ENCODE measurements at regions not wholly inside any gene's neighbourhood (a gene's known extent, or its start where the extent isn't known, plus 50 kb on each side); places are given as distances from the start of the nearest gene placed in this dataset.
"Not testable (repeated sequence)": the region's sequence is repeated elsewhere in the genome, so short reads cannot be mapped to it uniquely, and the experiment has no call there.

GRCh38 chr1:83472066-83472465, 526.9 kb downstream of the TTLL7 start:
- DNase-seq (ENCODE audit: low read depth) = not testable (repeated sequence)

GRCh38 chr1:83471272-83471671, 527.7 kb downstream of the TTLL7 start:
- DNase-seq (ENCODE audit: low read depth) = not testable (repeated sequence)

GRCh38 chr1:83468336-83468735, 530.6 kb downstream of the TTLL7 start:
- DNase-seq (ENCODE audit: low read depth) = peak; percentile 5

- peak; percentile 4 for DNase-seq (ENCODE audit: low read depth)
These were observed 541.1 kb downstream of the TTLL7 start for GRCh38 chr1:83457735-83458248.

GRCh38 chr1:83457281-83457680, 541.7 kb downstream of the TTLL7 start:
- DNase-seq (ENCODE audit: low read depth) = not testable (repeated sequence)

GRCh38 chr1:83455753-83456152, 543.2 kb downstream of the TTLL7 start:
- not testable (repeated sequence) for DNase-seq (ENCODE audit: low read depth)

GRCh38 chr1:83445873-83446272, 553.1 kb downstream of the TTLL7 start:
- not testable (repeated sequence) for DNase-seq (ENCODE audit: low read depth)

GRCh38 chr1:83442412-83442811, 556.5 kb downstream of the TTLL7 start:
- not testable (repeated sequence) for DNase-seq (ENCODE audit: low read depth)

- peak; percentile 81 for DNase-seq (ENCODE audit: low read depth)
These were observed 558.3 kb downstream of the TTLL7 start for GRCh38 chr1:83440586-83440985.

GRCh38 chr1:83440021-83440420, 558.9 kb downstream of the TTLL7 start:
- peak; percentile 29 for DNase-seq (ENCODE audit: low read depth)

- not testable (repeated sequence) for DNase-seq (ENCODE audit: low read depth)
These were observed 560.6 kb downstream of the TTLL7 start for GRCh38 chr1:83438316-83438715.

- peak; percentile 54 for DNase-seq (ENCODE audit: low read depth)
These were observed 563.6 kb downstream of the TTLL7 start for GRCh38 chr1:83435336-83435735.

- DNase-seq (ENCODE audit: low read depth) = not testable (repeated sequence)
These were observed 571.4 kb downstream of the TTLL7 start for GRCh38 chr1:83427566-83427965.

GRCh38 chr1:83423382-83423781, 575.5 kb downstream of the TTLL7 start:
- not testable (repeated sequence) for DNase-seq (ENCODE audit: low read depth)

GRCh38 chr1:83418558-83418957, 580.4 kb downstream of the TTLL7 start:
- no peak for DNase-seq (ENCODE audit: low read depth)

GRCh38 chr1:83413839-83414107, 585.2 kb downstream of the TTLL7 start:
- not testable (repeated sequence) for DNase-seq (ENCODE audit: low read depth)

- peak; percentile 53 for DNase-seq (ENCODE audit: low read depth)
These were observed 588.1 kb downstream of the TTLL7 start for GRCh38 chr1:83410746-83411413.

- not testable (repeated sequence) for DNase-seq (ENCODE audit: low read depth)
These were observed 592.1 kb downstream of the TTLL7 start for GRCh38 chr1:83406693-83407371.

GRCh38 chr1:83405789-83406188, 593.1 kb downstream of the TTLL7 start:
- DNase-seq (ENCODE audit: low read depth) = not testable (repeated sequence)

GRCh38 chr1:83403500-83403899, 595.4 kb downstream of the TTLL7 start:
- DNase-seq (ENCODE audit: low read depth) = not testable (repeated sequence)

- not testable (repeated sequence) for DNase-seq (ENCODE audit: low read depth)
These were observed 597.8 kb downstream of the TTLL7 start for GRCh38 chr1:83401146-83401545.

GRCh38 chr1:83400173-83400572, 598.8 kb downstream of the TTLL7 start:
- DNase-seq (ENCODE audit: low read depth) = not testable (repeated sequence)

- not testable (repeated sequence) for DNase-seq (ENCODE audit: low read depth)
These were observed 600.8 kb downstream of the TTLL7 start for GRCh38 chr1:83398125-83398524.
